Neuronal stem cell (in vitro differentiated cells): ENCODE measurements at regions not wholly inside any gene's neighbourhood (a gene's known extent, or its start where the extent isn't known, plus 50 kb on each side); places are given as distances from the start of the nearest gene placed in this dataset.

Experiments used
- DNase-seq: peaks from one replicate; pipeline ENCODE4 v3.0.0-alpha.2; 2013; ENCODE audit warnings: low spot score
- H2AFZ ChIP-seq: one replicate; pipeline ENCODE4 v1.6.1; 2013; ENCODE audit warnings: mild to moderate bottlenecking, low read length, inconsistent platforms
- H2AK5ac ChIP-seq: 2 replicates; pipeline ENCODE4 v1.6.1; 2013; ENCODE audit warnings: low read depth, mild to moderate bottlenecking, inconsistent platforms, low read length, moderate library complexity, mixed read lengths
- H2BK120ac ChIP-seq: 2 replicates; pipeline ENCODE4 v1.6.1; 2013; ENCODE audit warnings: low read depth, mild to moderate bottlenecking, inconsistent platforms, low read length, moderate library complexity, mixed read lengths
- H2BK12ac ChIP-seq: one replicate; pipeline ENCODE4 v1.6.1; 2013; ENCODE audit warnings: low read length, inconsistent platforms
- H2BK15ac ChIP-seq: 2 replicates; pipeline ENCODE4 v1.6.1; 2013; ENCODE audit warnings: mild to moderate bottlenecking, low read length, inconsistent platforms, mixed read lengths
- H2BK5ac ChIP-seq: one replicate; pipeline ENCODE4 v1.6.1; 2013; ENCODE audit warnings: inconsistent platforms, mild to moderate bottlenecking, low read length, moderate library complexity
- H3K14ac ChIP-seq: one replicate; pipeline ENCODE4 v1.6.1; 2013; ENCODE audit warnings: low read length, inconsistent platforms
- H3K18ac ChIP-seq: 2 replicates; pipeline ENCODE4 v1.6.1; 2013; ENCODE audit warnings: low read length, inconsistent platforms
- H3K23ac ChIP-seq: 2 replicates; pipeline ENCODE4 v1.6.1; 2013; ENCODE audit warnings: low read depth, mild to moderate bottlenecking, mixed read lengths, low read length, inconsistent platforms; ENCODE audit not compliant: poor library complexity
- H3K27ac ChIP-seq: replicated peaks from 3 replicates; pipeline ENCODE4 v1.5.1; 2013; ENCODE audit warnings: low read length, inconsistent platforms
- H3K27me3 ChIP-seq, 3 experiments: 2 replicates each; pipeline ENCODE4 v1.6.1; 2013; ENCODE audit warnings: low read length in 3 of 3, mild to moderate bottlenecking in 2 of 3, inconsistent platforms in 1 of 3, low read depth in 1 of 3, mixed read lengths in 1 of 3, moderate library complexity in 1 of 3; ENCODE audit not compliant: control insufficient read depth in 3 of 3, insufficient read depth in 3 of 3
- H3K36me3 ChIP-seq, 2 donors: replicated peaks in 1 of 2; 2 replicates each; pipeline ENCODE4 v1.6.1; 2013; ENCODE audit warnings: low read length in 2 of 2; ENCODE audit not compliant: control insufficient read depth in 2 of 2, insufficient read depth in 2 of 2
- H3K4ac ChIP-seq: 2 replicates; pipeline ENCODE4 v1.6.1; 2013; ENCODE audit warnings: inconsistent platforms, mild to moderate bottlenecking, low read length, moderate library complexity
- H3K4me1 ChIP-seq, 2 donors: 1 replicate in 1 of 2; 2 replicates in 1 of 2; pipeline ENCODE4 v1.6.1; 2013; ENCODE audit warnings: low read length in 2 of 2, low read depth in 1 of 2; ENCODE audit not compliant: control insufficient read depth in 2 of 2, insufficient read depth in 1 of 2
- H3K4me2 ChIP-seq: one replicate; pipeline ENCODE4 v1.6.1; 2013; ENCODE audit warnings: mild to moderate bottlenecking, low read length, inconsistent platforms; ENCODE audit not compliant: insufficient read depth, poor library complexity, severe bottlenecking
- H3K4me3 ChIP-seq, 2 donors: 2 replicates each; pipeline ENCODE4 v1.5.1; 2013; ENCODE audit warnings: low read length in 2 of 2, mild to moderate bottlenecking in 2 of 2, inconsistent platforms in 1 of 2, moderate library complexity in 1 of 2
- H3K79me1 ChIP-seq: one replicate; pipeline ENCODE4 v1.6.1; 2013; ENCODE audit warnings: low read depth, mild to moderate bottlenecking, inconsistent platforms, low read length, moderate library complexity
- H3K9ac ChIP-seq: one replicate; pipeline ENCODE4 v1.6.1; 2013; ENCODE audit warnings: mild to moderate bottlenecking, low read depth, low read length, inconsistent platforms; ENCODE audit not compliant: poor library complexity
- H3K9me3 ChIP-seq, 2 donors: replicated peaks in 1 of 2; 2 replicates each; pipeline versions ENCODE3 to v1.6.1; 2013; ENCODE audit warnings: low read length in 2 of 2, mild to moderate bottlenecking in 2 of 2, inconsistent platforms in 1 of 2, low read depth in 1 of 2, mixed read lengths in 1 of 2, moderate library complexity in 1 of 2; ENCODE audit not compliant: control insufficient read depth in 2 of 2, insufficient read depth in 1 of 2
- H4K8ac ChIP-seq: one replicate; pipeline ENCODE4 v1.6.1; 2013; ENCODE audit warnings: low read depth, mild to moderate bottlenecking, inconsistent platforms, low read length, moderate library complexity
- H4K91ac ChIP-seq: one replicate; pipeline ENCODE4 v1.6.1; 2013; ENCODE audit warnings: low read length, low read depth, mild to moderate bottlenecking, inconsistent platforms; ENCODE audit not compliant: poor library complexity
- WGBS, 2 donors: extraction: QIAGEN DNeasy Blood & Tissue Kit; methylation state at CpG; one replicate each; pipeline ENCODE4 v1.1.7; 2013; ENCODE audit warnings: missing lambda C conversion rate in 2 of 2, mixed read lengths in 1 of 2; ENCODE audit not compliant: insufficient read length in 2 of 2, insufficient replicate concordance in 1 of 2; ENCODE audit errors: extremely low coverage in 2 of 2; 5-methylcytosine and 5-hydroxymethylcytosine counted together

- no peaks in the 10 kb centered on the region for H3K9me3 ChIP-seq
- no peak overlapping the region for H2AFZ ChIP-seq
Observed at GRCh38 chr4:34935739-34936138, 1308.6 kb downstream of the ARAP2 start.

GRCh38 chr4:34939073-34939472, 1305.2 kb downstream of the ARAP2 start:
- Histone ChIP-seq H4K91ac (no peak overlapping the region), H3K4me1 (no peaks in the 10 kb centered on the region), H2BK15ac (no peak overlapping the region), H3K9me3 (no peaks in the 10 kb centered on the region), H2AK5ac (no peak overlapping the region), H2BK5ac (no peak overlapping the region), H3K27me3 (no peaks in the 10 kb centered on the region), H3K79me1 (no peaks in the 10 kb centered on the region), H3K4me3 (no peak overlapping the region), H2BK12ac (no peak overlapping the region), H3K14ac (no peak overlapping the region), H3K23ac (no peak overlapping the region), H3K18ac (peak overlapping the region; percentile 67), H3K9ac (no peak overlapping the region), H3K36me3 (no peaks in the 10 kb centered on the region), H3K4ac (no peak overlapping the region), H4K8ac (no peak overlapping the region), H2BK120ac (no peak overlapping the region), H3K4me2 (no peak overlapping the region), H3K27ac (no peak overlapping the region), H2AFZ (peak overlapping the region; percentile 13)
- WGBS, 2 donors: no CpG with 5 or more reads among the region's 14 CpGs
- DNase-seq: no peak

More at GRCh38 chr4:34935739-34936138, 1308.6 kb downstream of the ARAP2 start:
- Histone ChIP-seq H3K9ac (no peak overlapping the region), H3K79me1 (no peaks in the 10 kb centered on the region), H2BK12ac (no peak overlapping the region), H3K4ac (no peak overlapping the region), H3K14ac (no peak overlapping the region), H3K36me3 (no peaks in the 10 kb centered on the region), H3K18ac (no peak overlapping the region), H3K23ac (no peak overlapping the region), H3K4me2 (no peak overlapping the region), H2BK5ac (no peak overlapping the region), H4K8ac (no peak overlapping the region), H4K91ac (no peak overlapping the region), H2BK15ac (no peak overlapping the region), H3K4me1 (no peaks in the 10 kb centered on the region), H3K27ac (no peak overlapping the region), H2AK5ac (no peak overlapping the region), H3K27me3 (no peaks in the 10 kb centered on the region), H3K4me3 (no peak overlapping the region), H2BK120ac (no peak overlapping the region)
- no CpG with 5 or more reads among the region's 1 CpG for WGBS, 2 donors
- no peak for DNase-seq

- Histone ChIP-seq H3K4me2 (no peak overlapping the region), H3K9me3 (no peaks in the 10 kb centered on the region), H2BK120ac (no peak overlapping the region), H3K36me3 (no peaks in the 10 kb centered on the region), H3K14ac (no peak overlapping the region), H3K4me3 (no peak overlapping the region), H4K8ac (no peak overlapping the region), H4K91ac (no peak overlapping the region), H3K4me1 (no peaks in the 10 kb centered on the region), H3K27ac (no peak overlapping the region), H3K79me1 (no peaks in the 10 kb centered on the region), H3K9ac (no peak overlapping the region), H3K23ac (no peak overlapping the region), H2AFZ (no peak overlapping the region), H2AK5ac (no peak overlapping the region), H3K18ac (no peak overlapping the region), H3K4ac (no peak overlapping the region), H2BK15ac (no peak overlapping the region), H2BK5ac (no peak overlapping the region), H2BK12ac (no peak overlapping the region), H3K27me3 (no peaks in the 10 kb centered on the region)
- DNase-seq: no peak
- WGBS, 2 donors: no CpG with 5 or more reads among the region's 2 CpGs
Observed at GRCh38 chr4:34943741-34944386, 1300.5 kb downstream of the ARAP2 start.

- Histone ChIP-seq H3K9me3 (peaks cover 0 to 7% of the 10 kb centered on the region in 2 donors), H4K8ac (no peak overlapping the region), H2BK120ac (no peak overlapping the region), H4K91ac (no peak overlapping the region), H2AK5ac (no peak overlapping the region), H3K14ac (no peak overlapping the region), H3K79me1 (no peaks in the 10 kb centered on the region), H2BK15ac (no peak overlapping the region), H3K9ac (no peak overlapping the region), H3K4me1 (no peaks in the 10 kb centered on the region), H2BK12ac (no peak overlapping the region), H3K4ac (no peak overlapping the region), H3K18ac (no peak overlapping the region), H3K36me3 (no peaks in the 10 kb centered on the region), H3K27ac (no peak overlapping the region), H2AFZ (peak overlapping the region; percentile 53), H3K23ac (no peak overlapping the region), H2BK5ac (no peak overlapping the region), H3K4me3 (no peak overlapping the region), H3K4me2 (no peak overlapping the region), H3K27me3 (peaks cover 0 to 2% (median 0%) of the 10 kb centered on the region in 3 experiments)
- no CpG with 5 or more reads among the region's 2 CpGs for WGBS, 2 donors
- no peak for DNase-seq
Observed at GRCh38 chr4:34950926-34951325, 1293.4 kb downstream of the ARAP2 start.
